HepG2 (cell line): ENCODE measurements at regions not wholly inside any gene's neighbourhood (a gene's known extent, or its start where the extent isn't known, plus 50 kb on each side); places are given as distances from the start of the nearest gene placed in this dataset.

Experiments
- ATAC-seq: fragments of 200-7000 bp; cut with Tn5 transposase; 3 replicates; pipeline ENCODE4 v1.9.1; 2020; ENCODE audit warnings: mild to moderate bottlenecking, moderate library complexity
- BruUV-seq: library from RNA; stranded (reverse); fragments of 400-500 nt; replicated peaks from 2 replicates; lab custom pipeline; 2021; lab: Mats Ljungman, UMichigan
- CTCF ChIA-PET: fragments of 300-600 bp; formaldehyde crosslinking; extraction: SDS; loops from one replicate; lab custom pipeline; 2021; ENCODE audit warnings: low total read pairs, inconsistent platforms, low intra/inter-chr PET ratio; lab: Yijun Ruan, JAX
- POLR2A ChIA-PET: fragments of 350-600 bp; sonication (Branson Sonifier 250); formaldehyde crosslinking; loops from one replicate; lab custom pipeline; 2020; ENCODE audit warnings: antibody characterized with exemption, inconsistent platforms; lab: Yijun Ruan, JAX
- DNase-seq: peaks from one replicate; pipeline ENCODE4 v3.0.0-alpha.2; 2015; ENCODE audit warnings: low spot score
- FAIRE-seq: peaks from 3 replicates; lab custom pipeline; 2011; peaks lifted over from hg19 to GRCh38; lab: Jason Lieb, UNC
- H2AFZ ChIP-seq: one replicate; pipeline ENCODE4 v1.6.1; 2011; ENCODE audit warnings: low read length, inconsistent platforms
- H3K27ac ChIP-seq: fragments of 300-600 bp; 3 replicates; pipeline ENCODE4 v1.8.0; 2011; ENCODE audit warnings: mixed run types, mild to moderate bottlenecking, mixed read lengths, low read length, inconsistent platforms; ENCODE audit not compliant: insufficient read depth; ENCODE audit errors: extremely low read length
- H3K27me3 ChIP-seq, 2 experiments: fragments of 200-600 bp in 1 of 2; 2 replicates in 1 of 2; 3 replicates in 1 of 2; pipeline versions ENCODE4 v1.6.0 to v1.8.0; 2011; ENCODE audit warnings: low read length in 2 of 2, mild to moderate bottlenecking in 2 of 2, moderate library complexity in 2 of 2, inconsistent platforms in 1 of 2; ENCODE audit not compliant: insufficient read depth in 2 of 2, control insufficient read depth in 1 of 2
- H3K36me3 ChIP-seq, 2 experiments: fragments of 200-600 bp in 1 of 2; replicated peaks in 1 of 2; 2 replicates in 1 of 2; 3 replicates in 1 of 2; pipeline versions ENCODE4 v1.5.1 to v1.8.0; 2011; ENCODE audit warnings: low read length in 2 of 2, inconsistent platforms in 1 of 2; ENCODE audit not compliant: insufficient read depth in 2 of 2, control insufficient read depth in 1 of 2
- H3K4me1 ChIP-seq: 2 replicates; pipeline ENCODE4 v1.5.1; 2012; ENCODE audit warnings: low read length, inconsistent platforms; ENCODE audit not compliant: insufficient read depth
- H3K4me2 ChIP-seq: 2 replicates; pipeline ENCODE4 v1.6.0; 2011; ENCODE audit warnings: low read depth, low read length, inconsistent platforms
- H3K4me3 ChIP-seq, 3 experiments: fragments of 200-600 bp in 1 of 3; sonication (generic), shearing (Covaris generic) in 1 of 3; replicated peaks in 1 of 3; 2 replicates each; pipeline ENCODE4 v1.5.1; 2011 to 2016; ENCODE audit warnings: low read length in 3 of 3, inconsistent platforms in 2 of 3, low read depth in 2 of 3, mild to moderate bottlenecking in 2 of 3, control low read depth in 1 of 3, mixed read lengths in 1 of 3; ENCODE audit not compliant: insufficient read depth in 1 of 3
- H3K79me2 ChIP-seq: one replicate; pipeline ENCODE4 v1.6.1; 2011; ENCODE audit warnings: low read length, inconsistent platforms; ENCODE audit not compliant: insufficient read depth
- H3K9ac ChIP-seq: 2 replicates; pipeline ENCODE4 v1.6.0; 2011; ENCODE audit warnings: mild to moderate bottlenecking, low read depth, low read length, inconsistent platforms; ENCODE audit not compliant: insufficient read depth
- H3K9me3 ChIP-seq: 2 replicates; pipeline ENCODE4 v1.5.1; 2012; ENCODE audit warnings: mild to moderate bottlenecking, low read length
- H4K20me1 ChIP-seq: 2 replicates; pipeline ENCODE4 v1.6.0; 2011; ENCODE audit warnings: inconsistent platforms, mild to moderate bottlenecking, low read length, moderate library complexity; ENCODE audit not compliant: insufficient read depth
- AHR ChIP-seq: IDR thresholded peaks from 2 replicates; pipeline ENCODE4 v1.6.1; 2018; ENCODE audit warnings: missing genetic modification reagents, missing compliant biosample characterization
- CEBPB ChIP-seq: IDR thresholded peaks from 2 replicates; pipeline ENCODE4 v1.6.1; 2011; ENCODE audit warnings: low read depth, low read length, improper control_type of control experiment, borderline replicate concordance
- HDAC2 ChIP-seq: sonication (generic); formaldehyde crosslinking; IDR thresholded peaks from 2 replicates; pipeline ENCODE4 v1.4.0; 2020; ENCODE audit warnings: missing genetic modification reagents
- HOXA5 ChIP-seq: sonication (generic); formaldehyde crosslinking; IDR thresholded peaks from 2 replicates; pipeline ENCODE4 v1.4.0; 2020; ENCODE audit warnings: missing genetic modification reagents
- MATR3 ChIP-seq: sonication (generic); formaldehyde crosslinking; IDR thresholded peaks from 2 replicates; pipeline ENCODE4 v1.4.0; 2020; ENCODE audit warnings: missing genetic modification reagents
- MZF1 ChIP-seq: sonication (generic); formaldehyde crosslinking; IDR thresholded peaks from 2 replicates; pipeline ENCODE4 v1.8.1; 2023; ENCODE audit warnings: mild to moderate bottlenecking, missing genetic modification reagents, borderline replicate concordance
- RXRB ChIP-seq: IDR thresholded peaks from 2 replicates; pipeline ENCODE4 v1.6.1; 2016; ENCODE audit warnings: borderline replicate concordance, missing genetic modification reagents, missing compliant biosample characterization
- ZBTB33 ChIP-seq: sonication (generic); formaldehyde crosslinking; IDR thresholded peaks from 2 replicates; pipeline ENCODE4 v1.4.0; 2020; ENCODE audit warnings: missing genetic modification reagents
- ZBTB39 ChIP-seq: sonication (generic); formaldehyde crosslinking; IDR thresholded peaks from 2 replicates; pipeline ENCODE4 v1.5.0; 2020; ENCODE audit warnings: missing genetic modification reagents
- ZFP91 ChIP-seq: sonication (generic); formaldehyde crosslinking; IDR thresholded peaks from 2 replicates; pipeline ENCODE4 v1.9.0; 2022; ENCODE audit warnings: missing genetic modification reagents, mild to moderate bottlenecking, borderline replicate concordance
- ZNF713 ChIP-seq: sonication (generic); formaldehyde crosslinking; IDR thresholded peaks from 2 replicates; pipeline ENCODE4 v1.4.0; 2020; ENCODE audit warnings: mild to moderate bottlenecking, missing genetic modification reagents
- ZSCAN20 ChIP-seq: sonication (generic); formaldehyde crosslinking; IDR thresholded peaks from 2 replicates; pipeline ENCODE4 v1.4.0; 2020; ENCODE audit warnings: missing genetic modification reagents, mild to moderate bottlenecking, borderline replicate concordance
- ZSCAN30 ChIP-seq: sonication (generic); formaldehyde crosslinking; IDR thresholded peaks from 2 replicates; pipeline ENCODE4 v1.5.0; 2020; ENCODE audit warnings: mild to moderate bottlenecking, missing genetic modification reagents
- WGBS: methylation state at CpG from one replicate; pipeline ENCODE4 v1.1.6; 2017; ENCODE audit warnings: low lambda C conversion rate; 5-methylcytosine and 5-hydroxymethylcytosine counted together
- in situ Hi-C: cut with HindIII; loops from 2 replicates; pipeline ENCODE4 v1.10.0; 2017; ENCODE audit warnings: low pct_unique_long_range_greater_than_20kb; ENCODE audit not compliant: extremely low pct_ligation_motif_present
- intact Hi-C: fragments of 100-400 bp; cut with micrococcal nuclease; formaldehyde crosslinking; loops from one replicate; pipeline ENCODE4 v1.10.0; 2022; ENCODE audit not compliant: unreplicated experiment
- TF ChIP-seq, protein P1 (sequence below): sonication (generic); formaldehyde crosslinking; IDR thresholded peaks from 2 replicates; pipeline ENCODE4 v1.4.0; 2020; ENCODE audit warnings: missing genetic modification reagents

DNA sequence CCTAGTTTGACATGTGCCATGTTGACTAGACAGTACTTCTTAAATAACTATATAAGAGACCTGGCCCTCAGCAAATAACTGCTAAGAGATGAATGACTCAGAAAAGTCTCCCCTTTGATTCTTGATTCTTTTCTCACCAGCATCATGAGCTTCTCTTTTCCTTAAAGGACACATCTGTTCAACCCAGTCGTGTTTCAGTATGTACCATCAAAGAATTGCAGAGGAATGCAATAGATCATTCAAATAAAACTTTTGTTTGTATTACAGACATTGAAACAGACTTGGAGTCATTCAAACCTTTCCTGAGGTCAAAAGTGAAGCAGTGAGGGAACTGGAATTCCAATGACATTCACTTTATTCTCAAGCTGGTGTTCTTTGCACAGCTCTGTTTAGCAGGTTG, 598.3 kb upstream of the GHITM start:
- no peaks in the 10 kb centered on the region for H4K20me1 ChIP-seq
- no peaks in the 10 kb centered on the region for H3K36me3 ChIP-seq
- ChIA-PET POLR2A (no interaction called here), CTCF (no interaction called here)
- ATAC-seq (no peak), FAIRE-seq (no peak), DNase-seq (no peak)
- no peaks in the 10 kb centered on the region for H3K79me2 ChIP-seq
- no peak overlapping the region for H3K27ac ChIP-seq
- H3K4me3 ChIP-seq, result no peak overlapping the region
- in situ Hi-C loops, result no loop called here
- intact Hi-C loops, result no loop called here
- H3K27me3 ChIP-seq, result no peaks in the 10 kb centered on the region
- H3K4me1 ChIP-seq, result no peaks in the 10 kb centered on the region
- H3K9ac ChIP-seq, result no peak overlapping the region
- BruUV-seq, result no TSS peak
- 0% methylated on average over 1 of the region's 1 CpG for WGBS
- no peak overlapping the region for H3K4me2 ChIP-seq
- H3K9me3 ChIP-seq, result peaks cover 85% of the 10 kb centered on the region
- no peak overlapping the region for H2AFZ ChIP-seq
- no peak for TF ChIP-seq ZFP91 (CRISPR knock-in tag)
- no peak for TF ChIP-seq ZBTB39 (CRISPR knock-in tag)
- TF ChIP-seq, protein P1, sequence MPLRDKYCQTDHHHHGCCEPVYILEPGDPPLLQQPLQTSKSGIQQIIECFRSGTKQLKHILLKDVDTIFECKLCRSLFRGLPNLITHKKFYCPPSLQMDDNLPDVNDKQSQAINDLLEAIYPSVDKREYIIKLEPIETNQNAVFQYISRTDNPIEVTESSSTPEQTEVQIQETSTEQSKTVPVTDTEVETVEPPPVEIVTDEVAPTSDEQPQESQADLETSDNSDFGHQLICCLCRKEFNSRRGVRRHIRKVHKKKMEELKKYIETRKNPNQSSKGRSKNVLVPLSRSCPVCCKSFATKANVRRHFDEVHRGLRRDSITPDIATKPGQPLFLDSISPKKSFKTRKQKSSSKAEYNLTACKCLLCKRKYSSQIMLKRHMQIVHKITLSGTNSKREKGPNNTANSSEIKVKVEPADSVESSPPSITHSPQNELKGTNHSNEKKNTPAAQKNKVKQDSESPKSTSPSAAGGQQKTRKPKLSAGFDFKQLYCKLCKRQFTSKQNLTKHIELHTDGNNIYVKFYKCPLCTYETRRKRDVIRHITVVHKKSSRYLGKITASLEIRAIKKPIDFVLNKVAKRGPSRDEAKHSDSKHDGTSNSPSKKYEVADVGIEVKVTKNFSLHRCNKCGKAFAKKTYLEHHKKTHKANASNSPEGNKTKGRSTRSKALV (CRISPR knock-in tag), result no peak
- no peak for TF ChIP-seq ZSCAN20 (CRISPR knock-in tag)
- no peak for TF ChIP-seq AHR (CRISPR knock-in tag)
- no peak for TF ChIP-seq HOXA5 (CRISPR knock-in tag)
- no peak for TF ChIP-seq RXRB (CRISPR knock-in tag)
- TF ChIP-seq MATR3 (CRISPR knock-in tag), result no peak
- no peak for TF ChIP-seq HDAC2
- no peak for TF ChIP-seq CEBPB
- TF ChIP-seq ZSCAN30 (CRISPR knock-in tag), result no peak
- TF ChIP-seq ZBTB33 (CRISPR knock-in tag), result no peak
- no peak for TF ChIP-seq MZF1 (CRISPR knock-in tag)
- TF ChIP-seq ZNF713 (CRISPR knock-in tag), result no peak
